ENCODE measurements at regions not wholly inside any gene's neighbourhood (a gene's known extent, or its start where the extent isn't known, plus 50 kb on each side); places are given as distances from the start of the nearest gene placed in this dataset.
"Not testable (repeated sequence)": the region's sequence is repeated elsewhere in the genome, so short reads cannot be mapped to it uniquely, and the experiment has no call there.

GRCh38 chr3:3447641-3448040 is 268.1 kb upstream of the CRBN start:
- no peak for ATAC-seq
- DNase-seq: no peak
- Histone ChIP-seq H3K27ac (ENCODE audit: low read length) (no peak overlapping the region), H3K4me3 (ENCODE audit: low read length) (no peak overlapping the region), H3K4me1 (ENCODE audit: control insufficient read depth, insufficient read depth, low read length) (no peaks in the 10 kb centered on the region), H3K27me3 (ENCODE audit: control insufficient read depth, insufficient read depth) (no peaks in the 10 kb centered on the region), H3K9me3 (ENCODE audit: control insufficient read depth, low read length) (no peaks in the 10 kb centered on the region)
- 94% methylated on average over 2 of the region's 2 CpGs for WGBS
- intact Hi-C loops (cut with DNase I): no loop called here

- H3K4me3 ChIP-seq (ENCODE audit: low read length): no peak overlapping the region
- H3K9me3 ChIP-seq (ENCODE audit: control insufficient read depth, low read length): no peaks in the 10 kb centered on the region
- H3K27me3 ChIP-seq (ENCODE audit: control insufficient read depth, insufficient read depth): no peaks in the 10 kb centered on the region
- WGBS: 64% methylated on average over 4 of the region's 4 CpGs
- H3K27ac ChIP-seq (ENCODE audit: low read length): no peak overlapping the region
- ATAC-seq: no peak
- no peaks in the 10 kb centered on the region for H3K4me1 ChIP-seq (ENCODE audit: control insufficient read depth, insufficient read depth, low read length)
- intact Hi-C loops (cut with DNase I): no loop called here
- no peak for DNase-seq
These were observed 266.8 kb upstream of the CRBN start for GRCh38 chr3:3446251-3446650.

GRCh38 chr3:3443482-3443881 is 264.0 kb upstream of the CRBN start:
- Histone ChIP-seq H3K27ac (ENCODE audit: low read length) (no peak overlapping the region), H3K9me3 (ENCODE audit: control insufficient read depth, low read length) (no peaks in the 10 kb centered on the region), H3K4me3 (ENCODE audit: low read length) (no peak overlapping the region), H3K4me1 (ENCODE audit: control insufficient read depth, insufficient read depth, low read length) (no peaks in the 10 kb centered on the region), H3K27me3 (ENCODE audit: control insufficient read depth, insufficient read depth) (no peaks in the 10 kb centered on the region)
- ATAC-seq: no peak
- DNase-seq: no peak
- intact Hi-C loops (cut with DNase I): no loop called here
- 70% methylated on average over 3 of the region's 3 CpGs for WGBS

GRCh38 chr3:3433711-3434110 is 254.2 kb upstream of the CRBN start:
- Histone ChIP-seq H3K4me1 (ENCODE audit: control insufficient read depth, insufficient read depth, low read length) (no peaks in the 10 kb centered on the region), H3K27me3 (ENCODE audit: control insufficient read depth, insufficient read depth) (no peaks in the 10 kb centered on the region), H3K9me3 (ENCODE audit: control insufficient read depth, low read length) (no peaks in the 10 kb centered on the region), H3K27ac (ENCODE audit: low read length) (no peak overlapping the region), H3K4me3 (ENCODE audit: low read length) (no peak overlapping the region)
- 89% methylated on average over 2 of the region's 2 CpGs for WGBS
- ATAC-seq (no peak), DNase-seq (no peak)
- intact Hi-C loops (cut with DNase I): no loop called here

- intact Hi-C loops (cut with DNase I): no loop called here
- no peak overlapping the region for H3K4me3 ChIP-seq (ENCODE audit: low read length)
- 57% methylated on average over 5 of the region's 5 CpGs for WGBS
- DNase-seq (no peak), ATAC-seq (no peak)
- H3K4me1 ChIP-seq (ENCODE audit: control insufficient read depth, insufficient read depth, low read length): no peaks in the 10 kb centered on the region
- no peak overlapping the region for H3K27ac ChIP-seq (ENCODE audit: low read length)
- H3K9me3 ChIP-seq (ENCODE audit: control insufficient read depth, low read length): no peaks in the 10 kb centered on the region
- no peaks in the 10 kb centered on the region for H3K27me3 ChIP-seq (ENCODE audit: control insufficient read depth, insufficient read depth)
These were observed 250.3 kb upstream of the CRBN start for GRCh38 chr3:3429841-3430240.

GRCh38 chr3:3407707-3408106 is 228.2 kb upstream of the CRBN start:
- ATAC-seq; H3K9me3 ChIP-seq (ENCODE audit: control insufficient read depth, low read length); H3K27me3 ChIP-seq (ENCODE audit: control insufficient read depth, insufficient read depth); DNase-seq; intact Hi-C loops (cut with DNase I); H3K27ac ChIP-seq (ENCODE audit: low read length); H3K4me3 ChIP-seq (ENCODE audit: low read length); H3K4me1 ChIP-seq (ENCODE audit: control insufficient read depth, insufficient read depth, low read length): not testable (repeated sequence)
- WGBS: 53% methylated on average over 4 of the region's 4 CpGs

GRCh38 chr3:3405131-3405530 is 225.6 kb upstream of the CRBN start:
- DNase-seq: no peak
- intact Hi-C loops (cut with DNase I): no loop called here
- WGBS: 67% methylated on average over 6 of the region's 6 CpGs

GRCh38 chr3:3403700-3404099 is 224.2 kb upstream of the CRBN start:
- DNase-seq (no peak), ATAC-seq (no peak)
- Histone ChIP-seq H3K27ac (ENCODE audit: low read length) (no peak overlapping the region), H3K27me3 (ENCODE audit: control insufficient read depth, insufficient read depth) (no peaks in the 10 kb centered on the region), H3K9me3 (ENCODE audit: control insufficient read depth, low read length) (no peaks in the 10 kb centered on the region), H3K4me3 (ENCODE audit: low read length) (no peak overlapping the region), H3K4me1 (ENCODE audit: control insufficient read depth, insufficient read depth, low read length) (no peaks in the 10 kb centered on the region)
- WGBS: 80% methylated on average over 4 of the region's 4 CpGs
- intact Hi-C loops (cut with DNase I): no loop called here

More at GRCh38 chr3:3405131-3405530, 225.6 kb upstream of the CRBN start:
- no peak overlapping the region for H3K27ac ChIP-seq (ENCODE audit: low read length)
- no peak for ATAC-seq
- no peak overlapping the region for H3K4me3 ChIP-seq (ENCODE audit: low read length)
- H3K4me1 ChIP-seq (ENCODE audit: control insufficient read depth, insufficient read depth, low read length): no peaks in the 10 kb centered on the region
- H3K9me3 ChIP-seq (ENCODE audit: control insufficient read depth, low read length): no peaks in the 10 kb centered on the region
- no peaks in the 10 kb centered on the region for H3K27me3 ChIP-seq (ENCODE audit: control insufficient read depth, insufficient read depth)

- 85% methylated on average over 1 of the region's 1 CpG for WGBS
- no peaks in the 10 kb centered on the region for H3K4me1 ChIP-seq (ENCODE audit: control insufficient read depth, insufficient read depth, low read length)
- intact Hi-C loops (cut with DNase I): no loop called here
These were observed 213.5 kb upstream of the CRBN start for GRCh38 chr3:3392946-3393345.

GRCh38 chr3:3383461-3383860 is 204.0 kb upstream of the CRBN start:
- Histone ChIP-seq H3K9me3 (ENCODE audit: control insufficient read depth, low read length) (no peaks in the 10 kb centered on the region), H3K4me3 (ENCODE audit: low read length) (no peak overlapping the region), H3K4me1 (ENCODE audit: control insufficient read depth, insufficient read depth, low read length) (no peaks in the 10 kb centered on the region), H3K27ac (ENCODE audit: low read length) (no peak overlapping the region), H3K27me3 (ENCODE audit: control insufficient read depth, insufficient read depth) (no peaks in the 10 kb centered on the region)
- WGBS: 84% methylated on average over 4 of the region's 4 CpGs
- ATAC-seq: no peak
- DNase-seq: no peak
- intact Hi-C loops (cut with DNase I): no loop called here

More at GRCh38 chr3:3392946-3393345, 213.5 kb upstream of the CRBN start:
- Histone ChIP-seq H3K4me3 (ENCODE audit: low read length) (no peak overlapping the region), H3K27ac (ENCODE audit: low read length) (no peak overlapping the region), H3K9me3 (ENCODE audit: control insufficient read depth, low read length) (no peaks in the 10 kb centered on the region), H3K27me3 (ENCODE audit: control insufficient read depth, insufficient read depth) (no peaks in the 10 kb centered on the region)
- DNase-seq: no peak
- no peak for ATAC-seq

- Histone ChIP-seq H3K9me3 (ENCODE audit: control insufficient read depth, low read length) (no peaks in the 10 kb centered on the region), H3K4me3 (ENCODE audit: low read length) (no peak overlapping the region), H3K27ac (ENCODE audit: low read length) (no peak overlapping the region), H3K4me1 (ENCODE audit: control insufficient read depth, insufficient read depth, low read length) (no peaks in the 10 kb centered on the region), H3K27me3 (ENCODE audit: control insufficient read depth, insufficient read depth) (no peaks in the 10 kb centered on the region)
- no peak for DNase-seq
- ATAC-seq: no peak
- 25% methylated on average over 5 of the region's 5 CpGs for WGBS
- intact Hi-C loops (cut with DNase I): no loop called here
These were observed 192.8 kb upstream of the CRBN start for GRCh38 chr3:3372210-3372777.

- Histone ChIP-seq H3K9me3 (ENCODE audit: control insufficient read depth, low read length) (no peaks in the 10 kb centered on the region), H3K4me1 (ENCODE audit: control insufficient read depth, insufficient read depth, low read length) (no peaks in the 10 kb centered on the region), H3K4me3 (ENCODE audit: low read length) (no peak overlapping the region), H3K27me3 (ENCODE audit: control insufficient read depth, insufficient read depth) (no peaks in the 10 kb centered on the region), H3K27ac (ENCODE audit: low read length) (no peak overlapping the region)
- 47% methylated on average over 4 of the region's 4 CpGs for WGBS
- intact Hi-C loops (cut with DNase I): no loop called here
- DNase-seq (no peak), ATAC-seq (no peak)
These were observed 188.8 kb upstream of the CRBN start for GRCh38 chr3:3368306-3368705.

Measured in right cardiac atrium (tissue), 5 donors.